Psoas muscle (tissue), 7 donors: ENCODE measurements at regions not wholly inside any gene's neighbourhood (a gene's known extent, or its start where the extent isn't known, plus 50 kb on each side); places are given as distances from the start of the nearest gene placed in this dataset.

Source experiments
- ATAC-seq, 4 donors: fragments of 200-7000 bp; cut with Tn5 transposase; one replicate each; pipeline ENCODE4 v1.9.1; 2020; ENCODE audit warnings: moderate library complexity in 3 of 4, mild to moderate bottlenecking in 2 of 4
- DNase-seq, 2 donors: peaks; one replicate each; pipeline ENCODE4 v3.0.0-alpha.2; 2020
- H3K27ac ChIP-seq: fragments of 200-600 bp; one replicate; pipeline ENCODE4 v1.8.0; 2022
- H3K27me3 ChIP-seq, 3 donors: fragments of 200-600 bp in 1 of 3; one replicate each; pipeline versions ENCODE4 v1.6.1 to v1.8.0; 2013 to 2022; ENCODE audit warnings: low read length in 2 of 3, mild to moderate bottlenecking in 2 of 3, moderate library complexity in 1 of 3; ENCODE audit not compliant: insufficient read depth in 3 of 3
- H3K36me3 ChIP-seq, 2 donors: fragments of 200-600 bp in 1 of 2; one replicate each; pipeline versions ENCODE4 v1.6.1 to v1.8.0; 2013 to 2022; ENCODE audit warnings: low read depth in 1 of 2, mild to moderate bottlenecking in 1 of 2, moderate library complexity in 1 of 2; ENCODE audit not compliant: insufficient read depth in 1 of 2
- H3K4me1 ChIP-seq: fragments of 200-600 bp; one replicate; pipeline ENCODE4 v1.8.0; 2022
- H3K4me3 ChIP-seq: fragments of 200-600 bp; one replicate; pipeline ENCODE4 v1.8.0; 2022; ENCODE audit warnings: mild to moderate bottlenecking
- H3K9me3 ChIP-seq: fragments of 200-600 bp; one replicate; pipeline ENCODE4 v1.8.0; 2022
- CTCF ChIP-seq: fragments of 200-600 bp; IDR thresholded peaks from one replicate; pipeline ENCODE4 v1.8.0; 2022; ENCODE audit warnings: antibody characterized with exemption
- WGBS, 3 donors: extraction: QIAGEN DNeasy Blood & Tissue Kit; methylation state at CpG; one replicate each; pipeline versions ENCODE4 v1.1.6 to v1.1.7; 2013; 5-methylcytosine and 5-hydroxymethylcytosine counted together
- intact Hi-C, 2 donors: fragments of 100-400 bp; cut with DNase I; formaldehyde crosslinking; loops; one replicate each; pipeline versions ENCODE4 v1.11.0 to v1.14.2; 2022
- donor health status: healthy with polysubstance abuse.
- donor health status: DM: no; HTN: no; CAD: no; lungs with moderate emphysema.
- donor health status: Bipolar disorder and iron deficiency.
- donor health status: healthy.
- donor health status: DM: yes; HTN: yes; CAD: no.
- donor health status: DM: no; HTN: no; CAD: no.
- donor health status: DM: yes; HTN: yes; CAD: no.

- no peak for TF ChIP-seq CTCF
These were observed 2178.2 kb downstream of the ARAP2 start for GRCh38 chr4:34066126-34066525.

GRCh38 chr4:34091451-34091850 is 2152.9 kb downstream of the ARAP2 start:
- intact Hi-C loops, result no loop called here
- H3K36me3 ChIP-seq, result no peaks in the 10 kb centered on the region
- H3K4me3 ChIP-seq, result no peak overlapping the region
- DNase-seq, result no peak
- H3K4me1 ChIP-seq, result no peaks in the 10 kb centered on the region
- H3K27me3 ChIP-seq, result no peaks in the 10 kb centered on the region
- H3K9me3 ChIP-seq, result no peaks in the 10 kb centered on the region
- H3K27ac ChIP-seq, result no peak overlapping the region
- no peak for ATAC-seq
- TF ChIP-seq CTCF, result no peak
- WGBS, 3 donors, result 61 to 74% (median 67%) methylated on average over 1 of the region's 1 CpG

More at GRCh38 chr4:34066126-34066525, 2178.2 kb downstream of the ARAP2 start:
- H3K27ac ChIP-seq, result no peak overlapping the region
- no peak overlapping the region for H3K4me3 ChIP-seq
- WGBS, 3 donors, result 32 to 68% (median 46%) methylated on average over 2 of the region's 2 CpGs
- no peaks in the 10 kb centered on the region for H3K27me3 ChIP-seq
- intact Hi-C loops, result no loop called here
- ATAC-seq, result no peak
- H3K36me3 ChIP-seq, result no peaks in the 10 kb centered on the region
- DNase-seq, result no peak
- no peaks in the 10 kb centered on the region for H3K9me3 ChIP-seq
- no peaks in the 10 kb centered on the region for H3K4me1 ChIP-seq

- Histone ChIP-seq H3K27ac (no peak overlapping the region), H3K4me1 (no peaks in the 10 kb centered on the region), H3K36me3 (no peaks in the 10 kb centered on the region), H3K27me3 (no peaks in the 10 kb centered on the region), H3K4me3 (no peak overlapping the region), H3K9me3 (no peaks in the 10 kb centered on the region)
- TF ChIP-seq CTCF, result no peak
- DNase-seq (no peak), ATAC-seq (no peak)
- intact Hi-C loops, result no loop called here
These were observed 2150.2 kb downstream of the ARAP2 start for GRCh38 chr4:34094114-34094513.

GRCh38 chr4:34105311-34105710 is 2139.0 kb downstream of the ARAP2 start:
- TF ChIP-seq CTCF, result no peak
- Histone ChIP-seq H3K4me3 (no peak overlapping the region), H3K36me3 (no peaks in the 10 kb centered on the region), H3K9me3 (no peaks in the 10 kb centered on the region), H3K27me3 (no peaks in the 10 kb centered on the region), H3K4me1 (no peaks in the 10 kb centered on the region), H3K27ac (no peak overlapping the region)
- DNase-seq (no peak), ATAC-seq (no peak)
- intact Hi-C loops, result no loop called here
- WGBS, 3 donors, result 54 to 81% (median 58%) methylated on average over 1 of the region's 1 CpG

- no peak overlapping the region for H3K4me3 ChIP-seq
- no peaks in the 10 kb centered on the region for H3K9me3 ChIP-seq
- no peak for DNase-seq
- no peak for TF ChIP-seq CTCF
- H3K27ac ChIP-seq, result no peak overlapping the region
- H3K27me3 ChIP-seq, result no peaks in the 10 kb centered on the region
- no peak for ATAC-seq
- H3K4me1 ChIP-seq, result no peaks in the 10 kb centered on the region
- H3K36me3 ChIP-seq, result no peaks in the 10 kb centered on the region
- intact Hi-C loops, result no loop called here
These were observed 2135.9 kb downstream of the ARAP2 start for GRCh38 chr4:34108391-34108790.
